ENCODE measurements at regions not wholly inside any gene's neighbourhood (a gene's known extent, or its start where the extent isn't known, plus 50 kb on each side); places are given as distances from the start of the nearest gene placed in this dataset.
"Not testable (repeated sequence)": the region's sequence is repeated elsewhere in the genome, so short reads cannot be mapped to it uniquely, and the experiment has no call there.

- TF ChIP-seq, protein P1, sequence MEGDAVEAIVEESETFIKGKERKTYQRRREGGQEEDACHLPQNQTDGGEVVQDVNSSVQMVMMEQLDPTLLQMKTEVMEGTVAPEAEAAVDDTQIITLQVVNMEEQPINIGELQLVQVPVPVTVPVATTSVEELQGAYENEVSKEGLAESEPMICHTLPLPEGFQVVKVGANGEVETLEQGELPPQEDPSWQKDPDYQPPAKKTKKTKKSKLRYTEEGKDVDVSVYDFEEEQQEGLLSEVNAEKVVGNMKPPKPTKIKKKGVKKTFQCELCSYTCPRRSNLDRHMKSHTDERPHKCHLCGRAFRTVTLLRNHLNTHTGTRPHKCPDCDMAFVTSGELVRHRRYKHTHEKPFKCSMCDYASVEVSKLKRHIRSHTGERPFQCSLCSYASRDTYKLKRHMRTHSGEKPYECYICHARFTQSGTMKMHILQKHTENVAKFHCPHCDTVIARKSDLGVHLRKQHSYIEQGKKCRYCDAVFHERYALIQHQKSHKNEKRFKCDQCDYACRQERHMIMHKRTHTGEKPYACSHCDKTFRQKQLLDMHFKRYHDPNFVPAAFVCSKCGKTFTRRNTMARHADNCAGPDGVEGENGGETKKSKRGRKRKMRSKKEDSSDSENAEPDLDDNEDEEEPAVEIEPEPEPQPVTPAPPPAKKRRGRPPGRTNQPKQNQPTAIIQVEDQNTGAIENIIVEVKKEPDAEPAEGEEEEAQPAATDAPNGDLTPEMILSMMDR (IDR thresholded peaks at IDR 0.05 in 2 of 3, conservative IDR thresholded peaks at IDR 0.05 in 1 of 3; ENCODE audit: borderline replicate concordance in 1 of 3, insufficient read depth in 1 of 3, low read depth in 2 of 3, low read length in 2 of 3): not testable (repeated sequence)
- not testable (repeated sequence) for TF ChIP-seq ZNF274 (IDR thresholded peaks at IDR 0.05; ENCODE audit: low read depth, low read length); EZH2 (IDR thresholded peaks at IDR 0.05); CBX3 (IDR thresholded peaks at IDR 0.05; ENCODE audit: low read depth); POLR2A (IDR thresholded peaks at IDR 0.05; ENCODE audit: borderline replicate concordance, extremely low read depth, insufficient read depth, insufficient read length)
These were observed 63.2 kb upstream of the HTR2C start for GRCh38 chrX:114520701-114521100.
